Stimulated activated effector memory CD8-positive, alpha-beta T cell treated with anti-CD3 and anti-CD28 coated beads, Interleukin-12 subunit alpha, Interleukin-12 subunit beta, amount 100 ng/mL, for 72 hours (primary cell): ENCODE measurements at regions not wholly inside any gene's neighbourhood (a gene's known extent, or its start where the extent isn't known, plus 50 kb on each side); places are given as distances from the start of the nearest gene placed in this dataset.
A peak's percentile ranks its signal among the peaks of the same experiment; 100 is the strongest.
"Not testable (repeated sequence)": the region's sequence is repeated elsewhere in the genome, so short reads cannot be mapped to it uniquely, and the experiment has no call there.

Experiments
- ATAC-seq: fragments of 150-1000 bp; cut with Tn5 transposase; 2 replicates; pipeline ENCODE4 v1.10.0; 2021
- DNase-seq, 2 donors: peaks; one replicate each; pipeline ENCODE4 v3.0.0; 2021 to 2022; ENCODE audit warnings: low spot score in 2 of 2
- H3K27ac Mint-ChIP-seq: one replicate; pipeline ENCODE4 v1.8.0; 2022; ENCODE audit warnings: mild to moderate bottlenecking, mixed read lengths
- H3K36me3 Mint-ChIP-seq: one replicate; pipeline ENCODE4 v1.8.0; 2022; ENCODE audit warnings: mild to moderate bottlenecking, mixed read lengths
- H3K4me1 Mint-ChIP-seq: one replicate; pipeline ENCODE4 v1.8.0; 2022; ENCODE audit warnings: mixed read lengths
- H3K4me3 Mint-ChIP-seq: one replicate; pipeline ENCODE4 v1.8.0; 2022; ENCODE audit warnings: mild to moderate bottlenecking, mixed read lengths
- H3K9me3 Mint-ChIP-seq: one replicate; pipeline ENCODE4 v1.8.0; 2022; ENCODE audit warnings: mixed read lengths

DNA sequence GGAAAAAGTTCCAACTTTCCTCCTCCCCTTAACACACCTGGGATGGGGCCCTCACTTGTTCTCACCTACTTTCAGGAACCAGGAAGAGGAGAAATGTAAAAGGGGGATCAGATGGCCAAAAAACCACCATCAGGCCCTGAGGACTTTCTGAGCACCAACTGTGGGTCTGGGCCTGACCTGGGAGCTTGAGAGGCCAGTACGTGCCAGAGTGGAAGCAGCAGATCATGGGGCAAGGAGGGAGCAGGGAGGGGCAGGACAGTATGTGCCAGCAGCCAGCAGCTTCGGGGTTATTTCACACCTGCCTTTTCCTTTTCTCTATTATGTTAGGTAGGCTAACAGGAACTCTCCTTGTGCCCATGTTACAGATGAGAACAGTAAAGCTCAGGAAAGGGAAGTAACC, 118.8 kb upstream of the UNC5B start:
- Mint-ChIP-seq H3K36me3 (no peaks in the 10 kb centered on the region), H3K4me1 (peaks cover 14% of the 10 kb centered on the region), H3K27ac (peak overlapping the region; percentile 27), H3K4me3 (no peak overlapping the region), H3K9me3 (peaks cover 5% of the 10 kb centered on the region)
- DNase-seq (peak in 1 of 2 donors; percentile 38), ATAC-seq (no peak)

DNA sequence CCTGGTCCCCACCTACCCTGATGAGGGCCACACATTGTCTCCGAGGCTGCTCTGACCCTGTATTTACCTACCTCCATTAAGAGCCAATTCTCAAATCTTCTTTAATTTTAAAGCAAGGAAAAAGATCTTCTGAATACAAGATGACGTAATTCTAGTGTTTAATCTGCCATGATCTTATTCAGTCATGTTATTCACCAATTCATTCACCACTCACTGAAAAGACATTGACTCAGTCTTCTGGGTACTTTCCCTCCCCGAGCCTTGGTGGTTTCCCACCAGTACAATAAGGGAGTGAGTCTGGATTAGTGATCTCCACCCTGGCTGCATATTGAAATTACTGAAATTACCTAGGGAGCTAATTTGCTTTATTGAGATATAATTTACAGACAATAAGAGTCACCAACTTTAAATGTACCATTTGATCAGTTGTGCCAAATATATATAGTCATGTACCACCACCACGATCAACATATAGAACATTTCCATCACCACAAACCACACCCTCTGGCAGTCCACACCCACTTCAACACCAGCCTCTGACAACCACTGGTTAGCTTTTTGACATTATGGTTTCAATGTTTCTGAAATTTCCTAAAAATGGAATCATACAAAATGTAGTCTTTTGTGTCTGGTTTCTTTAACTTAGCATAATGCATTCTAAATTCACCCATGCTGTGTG, 117.5 kb upstream of the UNC5B start:
- peak; percentile 99 for ATAC-seq
- peak overlapping the region; percentile 27 for H3K27ac Mint-ChIP-seq
- peaks cover 14% of the 10 kb centered on the region for H3K4me1 Mint-ChIP-seq
- H3K36me3 Mint-ChIP-seq, result no peaks in the 10 kb centered on the region
- peaks cover 5% of the 10 kb centered on the region for H3K9me3 Mint-ChIP-seq
- peak in 1 of 2 donors; percentile 50 for DNase-seq
- H3K4me3 Mint-ChIP-seq, result no peak overlapping the region

DNA sequence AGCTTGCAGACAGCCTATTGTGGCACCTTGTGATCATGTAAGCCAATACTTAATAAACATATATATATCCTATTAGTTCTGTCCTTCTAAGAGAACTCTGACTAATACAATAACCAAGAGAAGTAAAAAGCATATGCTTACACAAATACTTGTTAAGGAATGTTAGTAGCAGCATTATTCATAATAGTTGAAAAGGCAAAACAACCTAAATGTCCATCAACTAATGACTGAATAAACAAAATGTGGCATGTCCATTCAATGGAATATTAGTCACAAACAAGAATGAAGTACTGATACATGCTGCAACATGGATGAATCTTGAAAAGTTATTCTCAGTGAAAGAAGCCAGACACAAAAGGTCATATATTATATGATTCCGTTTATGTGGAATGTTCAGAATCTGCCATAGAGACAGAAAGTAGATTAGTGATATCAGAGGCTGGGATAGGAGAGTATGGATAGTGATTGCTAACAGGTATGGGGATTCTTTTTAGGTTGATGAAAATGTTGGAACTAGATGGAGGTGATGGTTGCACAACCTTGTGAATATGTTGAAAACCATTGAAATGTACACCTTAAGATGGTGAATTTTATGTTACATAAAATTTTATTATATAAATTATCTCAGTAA, 112.5 kb upstream of the UNC5B start:
- H3K9me3 Mint-ChIP-seq, result no peaks in the 10 kb centered on the region
- no peak overlapping the region for H3K27ac Mint-ChIP-seq
- ATAC-seq (no peak), DNase-seq (no peak)
- peaks cover 4% of the 10 kb centered on the region for H3K4me1 Mint-ChIP-seq
- H3K36me3 Mint-ChIP-seq, result no peaks in the 10 kb centered on the region
- H3K4me3 Mint-ChIP-seq, result no peak overlapping the region

- Mint-ChIP-seq H3K4me1 (no peaks in the 10 kb centered on the region), H3K27ac (no peak overlapping the region), H3K4me3 (no peak overlapping the region), H3K9me3 (no peaks in the 10 kb centered on the region), H3K36me3 (no peaks in the 10 kb centered on the region)
- no peak for DNase-seq
- ATAC-seq, result no peak
Measured at GRCh38 chr10:71103961-71104360, 108.4 kb upstream of the UNC5B start.

DNA sequence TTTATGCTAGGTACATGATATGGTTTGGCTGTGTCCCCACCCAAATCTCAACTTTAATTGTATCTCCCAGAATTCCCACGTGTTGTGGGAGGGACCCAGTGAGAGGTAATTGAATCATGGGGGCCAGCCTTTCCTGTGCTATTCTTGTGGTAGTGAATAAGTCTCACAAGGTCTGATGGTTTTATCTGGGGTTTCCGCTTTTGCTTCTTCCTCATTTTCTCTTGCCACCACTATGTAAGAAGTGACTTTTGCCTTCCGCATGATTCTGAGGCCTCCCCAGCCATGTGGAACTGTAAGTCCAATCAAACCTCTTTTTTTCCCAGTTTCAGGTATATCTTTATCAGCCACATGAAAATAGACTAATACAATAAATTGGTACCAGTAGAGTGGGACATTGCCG, 106.2 kb upstream of the UNC5B start:
- not testable (repeated sequence) for H3K27ac Mint-ChIP-seq, ATAC-seq, H3K9me3 Mint-ChIP-seq, H3K4me1 Mint-ChIP-seq, DNase-seq, H3K36me3 Mint-ChIP-seq, H3K4me3 Mint-ChIP-seq

- not testable (repeated sequence) for H3K4me1 Mint-ChIP-seq, H3K36me3 Mint-ChIP-seq, H3K4me3 Mint-ChIP-seq, H3K27ac Mint-ChIP-seq, H3K9me3 Mint-ChIP-seq, ATAC-seq
- DNase-seq, result peak in 1 of 2 donors; percentile 23
Measured at GRCh38 chr10:71107117-71107516, 105.3 kb upstream of the UNC5B start.

- not testable (repeated sequence) for H3K4me3 Mint-ChIP-seq, H3K9me3 Mint-ChIP-seq, ATAC-seq, H3K27ac Mint-ChIP-seq, H3K36me3 Mint-ChIP-seq, H3K4me1 Mint-ChIP-seq
- DNase-seq, result peak in 1 of 2 donors; percentile 12
Measured at GRCh38 chr10:71108042-71108441, 104.3 kb upstream of the UNC5B start.

DNA sequence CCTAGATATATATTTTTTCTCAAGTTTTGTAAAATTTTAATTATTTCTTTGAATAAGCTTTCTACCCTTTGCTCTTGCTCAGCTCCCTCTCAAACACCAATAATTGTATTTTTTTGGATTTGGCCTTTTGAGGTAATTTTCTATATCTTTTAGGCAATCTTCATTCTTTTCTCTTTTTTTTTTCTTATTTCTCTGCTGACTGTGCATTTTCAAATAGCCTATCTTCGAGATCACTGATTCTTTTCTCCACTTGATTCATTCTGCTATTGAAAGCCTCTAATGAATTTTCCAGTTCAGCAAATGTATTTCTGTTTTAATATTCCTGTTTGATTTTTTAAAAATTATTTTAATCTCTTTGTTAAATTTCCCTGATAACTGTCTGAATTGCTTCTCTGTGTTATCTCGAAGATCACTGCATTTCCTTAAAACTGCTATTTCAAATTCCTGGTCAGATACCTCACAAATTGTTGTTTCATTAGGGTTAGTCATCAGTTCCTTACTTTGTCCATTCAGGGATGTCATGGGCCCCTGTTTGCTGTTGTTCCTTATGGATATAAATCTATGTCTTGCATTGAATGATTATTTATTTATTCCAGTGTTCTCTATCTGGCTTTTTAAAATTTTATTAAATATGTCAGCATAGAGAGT, 100.1 kb upstream of the UNC5B start:
- Mint-ChIP-seq H3K4me1 (no peaks in the 10 kb centered on the region), H3K9me3 (peaks cover 22% of the 10 kb centered on the region), H3K4me3 (no peak overlapping the region), H3K36me3 (no peaks in the 10 kb centered on the region), H3K27ac (no peak overlapping the region)
- ATAC-seq (no peak), DNase-seq (no peak)

GRCh38 chr10:71116426-71116825, 95.9 kb upstream of the UNC5B start:
- no peak for ATAC-seq
- no peak for DNase-seq
- Mint-ChIP-seq H3K4me3 (no peak overlapping the region), H3K9me3 (peaks cover 24% of the 10 kb centered on the region), H3K36me3 (no peaks in the 10 kb centered on the region), H3K27ac (no peak overlapping the region), H3K4me1 (no peaks in the 10 kb centered on the region)

DNA sequence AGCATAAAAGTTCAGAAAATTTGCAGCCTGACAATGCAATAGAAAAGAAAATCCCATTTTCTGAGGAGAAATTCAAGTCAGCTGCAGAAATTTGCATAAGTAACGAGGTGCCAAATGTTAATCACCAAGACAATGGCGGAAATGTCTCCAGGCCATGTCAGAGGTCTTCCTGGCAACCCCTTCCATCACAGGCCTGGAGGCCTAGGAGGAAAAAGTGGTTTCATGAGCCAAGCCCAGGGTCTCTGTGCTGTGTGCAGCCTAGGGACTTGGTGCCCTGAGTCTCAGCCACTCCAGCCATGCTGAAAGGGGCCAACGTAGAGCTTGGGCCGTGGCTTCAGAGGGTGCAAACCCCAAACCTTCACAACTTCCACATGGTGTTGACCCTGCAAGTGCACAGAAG, 94.8 kb upstream of the UNC5B start:
- ATAC-seq, H3K27ac Mint-ChIP-seq, H3K4me3 Mint-ChIP-seq, H3K4me1 Mint-ChIP-seq, H3K36me3 Mint-ChIP-seq, DNase-seq: not testable (repeated sequence)
- peaks cover 20% of the 10 kb centered on the region for H3K9me3 Mint-ChIP-seq

GRCh38 chr10:71123023-71123422, 89.3 kb upstream of the UNC5B start:
- ATAC-seq (no peak), DNase-seq (no peak)
- Mint-ChIP-seq H3K36me3 (no peaks in the 10 kb centered on the region), H3K4me1 (no peaks in the 10 kb centered on the region), H3K4me3 (no peak overlapping the region), H3K9me3 (peaks cover 6% of the 10 kb centered on the region), H3K27ac (no peak overlapping the region)

DNA sequence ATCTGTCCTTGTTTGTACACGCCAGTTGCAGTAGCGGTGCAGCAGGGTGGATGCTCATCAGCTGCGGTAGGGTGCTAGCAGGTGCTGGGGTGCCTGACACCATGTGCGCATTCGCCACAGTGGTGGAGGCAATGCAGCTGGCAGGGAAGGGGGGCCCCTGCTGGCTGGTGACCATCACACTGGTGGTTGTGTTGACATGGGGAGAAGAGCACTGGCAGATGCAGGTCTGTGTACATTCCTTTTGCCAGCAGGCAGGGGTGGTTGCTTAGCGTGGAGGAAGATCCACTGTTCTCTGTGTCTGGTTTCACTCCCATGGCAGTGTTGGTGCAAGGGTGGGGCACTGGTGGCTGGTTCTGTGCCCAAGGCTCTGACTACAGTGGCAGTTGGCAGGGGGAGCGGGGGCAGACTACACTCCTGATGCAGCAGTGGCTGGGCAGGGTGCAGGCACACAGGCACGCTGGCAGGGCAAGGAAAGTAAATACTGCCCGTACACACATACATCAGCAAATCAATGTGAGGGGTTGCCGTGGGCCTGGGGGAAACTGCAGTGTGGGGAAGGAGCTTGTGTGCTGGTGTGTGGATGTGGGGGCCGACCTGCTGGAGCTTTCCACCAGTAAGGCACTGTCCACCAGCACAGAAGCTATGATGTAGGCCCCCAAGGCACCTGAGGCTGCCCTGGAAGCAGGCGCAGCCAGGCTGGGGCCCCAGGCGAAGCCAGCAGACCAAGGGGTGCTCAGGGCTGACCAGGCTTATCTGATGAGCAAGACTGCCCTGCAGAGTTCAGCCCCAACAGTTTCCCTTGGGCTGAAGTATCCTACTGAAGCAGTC, 87.2 kb upstream of the UNC5B start:
- H3K9me3 Mint-ChIP-seq, result peaks cover 3% of the 10 kb centered on the region
- no peaks in the 10 kb centered on the region for H3K36me3 Mint-ChIP-seq
- H3K4me3 Mint-ChIP-seq, result no peak overlapping the region
- no peaks in the 10 kb centered on the region for H3K4me1 Mint-ChIP-seq
- ATAC-seq (no peak), DNase-seq (peak in 1 of 2 donors; percentile 29)
- no peak overlapping the region for H3K27ac Mint-ChIP-seq

- Mint-ChIP-seq H3K36me3 (no peaks in the 10 kb centered on the region), H3K27ac (no peak overlapping the region), H3K4me3 (no peak overlapping the region), H3K9me3 (peaks cover 2% of the 10 kb centered on the region), H3K4me1 (no peaks in the 10 kb centered on the region)
- ATAC-seq (no peak), DNase-seq (peak in 1 of 2 donors; percentile 15)
Measured at GRCh38 chr10:71125749-71126107, 86.6 kb upstream of the UNC5B start.

- Mint-ChIP-seq H3K9me3 (no peaks in the 10 kb centered on the region), H3K4me1 (no peaks in the 10 kb centered on the region), H3K36me3 (no peaks in the 10 kb centered on the region), H3K27ac (no peak overlapping the region), H3K4me3 (no peak overlapping the region)
- ATAC-seq (no peak), DNase-seq (peak in 1 of 2 donors; percentile 17)
Measured at GRCh38 chr10:71126432-71126831, 85.9 kb upstream of the UNC5B start.

DNA sequence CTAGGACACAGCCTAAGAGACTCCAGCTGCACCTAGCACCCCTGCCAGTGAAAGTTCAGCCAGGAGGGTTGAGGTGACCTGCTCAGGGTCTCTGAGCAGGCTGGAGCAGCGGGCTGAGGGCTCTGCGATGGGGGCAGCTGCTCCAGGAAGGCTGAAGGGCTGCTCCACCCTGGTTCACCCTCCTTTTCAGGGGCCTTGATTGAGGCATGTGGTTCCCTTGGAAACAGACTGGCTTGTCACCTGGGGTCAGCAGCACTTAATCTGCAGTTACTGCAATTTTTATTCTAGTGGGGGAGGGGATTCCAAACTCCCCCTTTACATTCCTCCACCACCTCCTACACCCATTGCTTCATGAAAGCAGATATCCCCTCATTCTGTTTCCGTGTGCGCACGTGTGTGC, 85.3 kb upstream of the UNC5B start:
- Mint-ChIP-seq H3K27ac (no peak overlapping the region), H3K4me1 (no peaks in the 10 kb centered on the region), H3K36me3 (no peaks in the 10 kb centered on the region), H3K9me3 (no peaks in the 10 kb centered on the region), H3K4me3 (no peak overlapping the region)
- peak in 1 of 2 donors; percentile 25 for DNase-seq
- no peak for ATAC-seq
